Smooth muscle cell (in vitro differentiated cells): ENCODE measurements at regions not wholly inside any gene's neighbourhood (a gene's known extent, or its start where the extent isn't known, plus 50 kb on each side); places are given as distances from the start of the nearest gene placed in this dataset.

Experiments used
- DNase-seq: peaks from one replicate; lab custom pipeline; 2025; ENCODE audit not compliant: unreplicated experiment; lab: John Stamatoyannopoulos, UW
- H2AFZ ChIP-seq: fragments of 200-600 bp; sonication (generic); 2 replicates; pipeline ENCODE4 v1.6.0; 2016; ENCODE audit warnings: antibody characterized with exemption, low read depth, mild to moderate bottlenecking
- H3F3A ChIP-seq: fragments of 200-600 bp; sonication (generic); 2 replicates; pipeline ENCODE4 v1.6.0; 2017; ENCODE audit warnings: antibody characterized with exemption, low read depth
- H3K27ac ChIP-seq: fragments of 200-600 bp; sonication (generic); 2 replicates; pipeline ENCODE4 v1.5.1; 2016; ENCODE audit warnings: low read depth, mild to moderate bottlenecking
- H3K27me3 ChIP-seq: fragments of 200-600 bp; sonication (generic); 2 replicates; pipeline ENCODE4 v1.6.1; 2016; ENCODE audit warnings: low read depth, mild to moderate bottlenecking
- H3K36me3 ChIP-seq: fragments of 200-600 bp; sonication (generic); 2 replicates; pipeline ENCODE4 v1.5.1; 2016; ENCODE audit warnings: low read depth
- H3K4me1 ChIP-seq: fragments of 200-600 bp; sonication (generic); 2 replicates; pipeline ENCODE4 v1.5.1; 2016; ENCODE audit warnings: low read depth
- H3K4me2 ChIP-seq: fragments of 200-600 bp; sonication (generic); 2 replicates; pipeline ENCODE4 v1.6.0; 2016; ENCODE audit warnings: mild to moderate bottlenecking
- H3K4me3 ChIP-seq: fragments of 200-600 bp; sonication (generic); 2 replicates; pipeline ENCODE4 v1.5.1; 2016; ENCODE audit warnings: mild to moderate bottlenecking
- H3K79me2 ChIP-seq: fragments of 200-600 bp; sonication (generic); 2 replicates; pipeline ENCODE4 v1.6.0; 2016; ENCODE audit warnings: low read depth, mild to moderate bottlenecking
- H3K9ac ChIP-seq: fragments of 200-600 bp; sonication (generic); 2 replicates; pipeline ENCODE4 v1.6.0; 2016; ENCODE audit warnings: low read depth
- H3K9me3 ChIP-seq: fragments of 200-600 bp; sonication (generic); replicated peaks from 2 replicates; pipeline ENCODE4 v1.5.1; 2016; ENCODE audit warnings: low read depth
- H4K20me1 ChIP-seq: fragments of 200-600 bp; sonication (generic); 2 replicates; pipeline ENCODE4 v1.6.0; 2016; ENCODE audit warnings: low read depth
- WGBS: methylation state at CpG from one replicate; pipeline ENCODE4 v1.1.7; 2016; ENCODE audit warnings: low lambda C conversion rate; 5-methylcytosine and 5-hydroxymethylcytosine counted together
- TF ChIP-seq, protein P1 (sequence below): fragments of 200-600 bp; sonication (generic); IDR thresholded peaks from 2 replicates; pipeline ENCODE4 v1.5.1; 2017; ENCODE audit warnings: borderline replicate concordance, mild to moderate bottlenecking, antibody characterized with exemption; ENCODE audit not compliant: insufficient read depth, poor library complexity, severe bottlenecking

DNA sequence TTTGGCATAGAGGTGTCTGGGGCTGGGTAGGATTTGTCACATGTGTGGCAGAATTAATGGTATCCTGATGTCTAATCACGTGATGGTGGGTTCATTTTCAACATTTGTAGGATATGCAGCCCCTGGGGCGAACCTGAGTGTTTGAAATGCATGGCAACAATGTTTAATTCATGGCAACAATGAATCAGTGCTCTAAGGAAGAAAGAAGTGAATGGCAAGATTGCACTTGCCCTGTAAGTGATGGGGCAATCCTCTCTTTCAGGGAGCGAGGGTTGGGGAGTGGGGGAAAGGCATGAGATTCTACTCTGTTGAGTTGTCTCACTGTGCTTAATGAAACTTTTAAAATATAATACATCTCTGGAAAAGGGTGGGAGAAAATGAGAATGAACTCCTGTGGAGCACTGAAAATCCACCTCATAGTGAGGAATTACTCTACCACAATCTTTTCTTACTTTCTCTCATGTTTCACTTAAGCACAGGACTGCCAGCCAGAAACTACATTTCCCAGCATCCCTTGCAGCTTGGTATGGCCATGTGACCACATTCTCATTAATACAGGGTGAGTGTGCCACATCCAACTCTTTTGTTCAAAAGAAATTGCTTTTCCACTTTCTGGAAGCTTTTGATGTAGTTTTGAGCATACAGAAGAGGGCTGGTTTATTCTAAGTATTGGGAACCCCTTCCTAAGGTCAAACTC lies 64.0 kb upstream of the PGM2 start:
- Histone ChIP-seq H3K4me3 (no peak overlapping the region), H3K27ac (no peak overlapping the region), H3F3A (no peaks in the 10 kb centered on the region), H2AFZ (no peak overlapping the region), H3K9me3 (no peaks in the 10 kb centered on the region), H4K20me1 (no peaks in the 10 kb centered on the region), H3K4me1 (no peaks in the 10 kb centered on the region), H3K27me3 (no peaks in the 10 kb centered on the region), H3K79me2 (no peaks in the 10 kb centered on the region), H3K4me2 (no peak overlapping the region), H3K36me3 (no peaks in the 10 kb centered on the region), H3K9ac (no peak overlapping the region)
- 92% methylated on average over 3 of the region's 3 CpGs for WGBS
- DNase-seq = no peak
- TF ChIP-seq, protein P1, sequence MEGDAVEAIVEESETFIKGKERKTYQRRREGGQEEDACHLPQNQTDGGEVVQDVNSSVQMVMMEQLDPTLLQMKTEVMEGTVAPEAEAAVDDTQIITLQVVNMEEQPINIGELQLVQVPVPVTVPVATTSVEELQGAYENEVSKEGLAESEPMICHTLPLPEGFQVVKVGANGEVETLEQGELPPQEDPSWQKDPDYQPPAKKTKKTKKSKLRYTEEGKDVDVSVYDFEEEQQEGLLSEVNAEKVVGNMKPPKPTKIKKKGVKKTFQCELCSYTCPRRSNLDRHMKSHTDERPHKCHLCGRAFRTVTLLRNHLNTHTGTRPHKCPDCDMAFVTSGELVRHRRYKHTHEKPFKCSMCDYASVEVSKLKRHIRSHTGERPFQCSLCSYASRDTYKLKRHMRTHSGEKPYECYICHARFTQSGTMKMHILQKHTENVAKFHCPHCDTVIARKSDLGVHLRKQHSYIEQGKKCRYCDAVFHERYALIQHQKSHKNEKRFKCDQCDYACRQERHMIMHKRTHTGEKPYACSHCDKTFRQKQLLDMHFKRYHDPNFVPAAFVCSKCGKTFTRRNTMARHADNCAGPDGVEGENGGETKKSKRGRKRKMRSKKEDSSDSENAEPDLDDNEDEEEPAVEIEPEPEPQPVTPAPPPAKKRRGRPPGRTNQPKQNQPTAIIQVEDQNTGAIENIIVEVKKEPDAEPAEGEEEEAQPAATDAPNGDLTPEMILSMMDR = no peak

DNA sequence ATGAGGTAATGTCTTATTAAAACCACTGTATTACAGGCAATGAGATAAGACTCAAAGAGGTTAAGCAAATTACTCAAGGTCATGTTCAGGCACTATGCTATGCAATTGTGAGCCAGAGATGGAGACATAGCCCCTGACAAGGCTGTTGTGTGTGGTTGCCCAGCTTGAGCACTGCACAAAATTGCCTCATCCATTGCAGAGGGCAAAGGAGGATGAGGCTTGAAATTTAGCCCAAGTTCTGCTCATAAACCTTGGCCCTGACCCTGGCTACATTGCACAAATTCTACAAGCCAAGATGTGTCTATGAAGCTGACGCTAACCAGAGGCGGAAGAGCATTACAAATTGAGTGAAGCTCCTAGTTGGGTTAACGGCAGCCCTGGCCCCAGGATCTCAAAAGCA lies 65.6 kb upstream of the PGM2 start:
- no peak overlapping the region for H3K9ac ChIP-seq
- 93% methylated on average over 3 of the region's 3 CpGs for WGBS
- H3K4me2 ChIP-seq = no peak overlapping the region

DNA sequence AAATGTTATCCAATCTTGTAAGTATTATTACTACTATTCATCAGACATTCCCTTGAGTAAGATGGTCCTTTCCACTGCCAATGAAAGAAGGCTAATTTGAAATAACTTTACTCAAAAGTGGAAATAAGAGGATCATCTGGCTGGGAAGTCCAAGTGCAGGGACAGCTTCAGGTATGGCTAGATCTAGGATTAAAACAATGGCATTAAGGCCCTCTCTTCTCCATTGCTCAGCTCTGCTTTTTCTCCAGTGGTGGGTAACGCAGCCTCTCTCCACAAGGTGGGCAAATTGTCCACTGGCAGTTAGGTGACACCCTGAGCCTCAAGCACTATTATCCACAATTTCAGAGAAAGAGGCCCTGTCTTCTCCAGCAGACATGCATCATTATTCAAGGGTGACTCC lies 66.7 kb upstream of the PGM2 start:
- H3K4me3 ChIP-seq = no peak overlapping the region
- no peak overlapping the region for H3K27ac ChIP-seq
- no peak overlapping the region for H3K4me2 ChIP-seq
- no peaks in the 10 kb centered on the region for H3K4me1 ChIP-seq
- H3K9ac ChIP-seq = no peak overlapping the region
- no peaks in the 10 kb centered on the region for H4K20me1 ChIP-seq
- no peak for DNase-seq
- no peaks in the 10 kb centered on the region for H3K36me3 ChIP-seq
- no peaks in the 10 kb centered on the region for H3K9me3 ChIP-seq
- 96% methylated on average over 1 of the region's 1 CpG for WGBS
- H3K79me2 ChIP-seq = no peaks in the 10 kb centered on the region
- H2AFZ ChIP-seq = no peak overlapping the region
- TF ChIP-seq, protein P1 = no peak
- no peaks in the 10 kb centered on the region for H3F3A ChIP-seq
- H3K27me3 ChIP-seq = no peaks in the 10 kb centered on the region

More for the DNA sequence above, 65.6 kb upstream of the PGM2 start:
- H3K36me3 ChIP-seq = no peaks in the 10 kb centered on the region
- no peak overlapping the region for H3K27ac ChIP-seq
- no peaks in the 10 kb centered on the region for H3K79me2 ChIP-seq
- H3F3A ChIP-seq = no peaks in the 10 kb centered on the region
- no peaks in the 10 kb centered on the region for H3K27me3 ChIP-seq
- no peak overlapping the region for H3K4me3 ChIP-seq
- H2AFZ ChIP-seq = no peak overlapping the region
- no peaks in the 10 kb centered on the region for H3K4me1 ChIP-seq
- no peak for DNase-seq
- TF ChIP-seq, protein P1 = no peak
- H3K9me3 ChIP-seq = no peaks in the 10 kb centered on the region
- H4K20me1 ChIP-seq = no peaks in the 10 kb centered on the region

DNA sequence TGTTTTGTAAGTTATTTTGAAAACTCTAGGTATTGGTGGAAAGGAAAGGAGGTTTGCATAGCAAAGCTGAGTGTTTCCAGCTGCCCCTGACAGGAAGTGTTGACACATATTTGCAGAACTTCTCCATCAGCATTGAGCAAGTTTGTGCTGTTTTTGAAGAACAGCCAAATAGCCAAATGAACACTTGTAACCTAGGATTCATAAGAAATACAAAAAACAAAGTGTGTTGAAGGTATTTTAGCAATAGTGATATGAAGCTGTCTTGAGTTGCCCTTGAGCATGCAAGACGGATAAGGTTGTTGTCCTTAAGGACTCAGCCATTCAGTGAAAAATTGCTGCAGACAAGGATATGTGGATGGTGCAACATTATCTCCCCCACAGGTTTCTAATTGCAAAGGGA lies 68.3 kb upstream of the PGM2 start:
- H2AFZ ChIP-seq = no peak overlapping the region
- TF ChIP-seq, protein P1 = no peak
- no peak for DNase-seq
- H3K4me2 ChIP-seq = no peak overlapping the region
- H3K4me1 ChIP-seq = no peaks in the 10 kb centered on the region
- WGBS = 96% methylated on average over 1 of the region's 1 CpG
- no peaks in the 10 kb centered on the region for H3K79me2 ChIP-seq
- no peak overlapping the region for H3K4me3 ChIP-seq
- no peak overlapping the region for H3K9ac ChIP-seq
- H3K27me3 ChIP-seq = no peaks in the 10 kb centered on the region
- no peaks in the 10 kb centered on the region for H3K9me3 ChIP-seq
- no peaks in the 10 kb centered on the region for H4K20me1 ChIP-seq
- no peak overlapping the region for H3K27ac ChIP-seq
- H3K36me3 ChIP-seq = no peaks in the 10 kb centered on the region
- H3F3A ChIP-seq = no peaks in the 10 kb centered on the region
